ENCODE measurements at regions not wholly inside any gene's neighbourhood (a gene's known extent, or its start where the extent isn't known, plus 50 kb on each side); places are given as distances from the start of the nearest gene placed in this dataset.

GRCh38 chr6:15781890-15782289 is 119.1 kb upstream of the DTNBP1 start:
- no peak for DNase-seq
- intact Hi-C loops (cut with DNase I): no loop called here

- DNase-seq: no peak
- intact Hi-C loops (cut with DNase I): no loop called here
Measured at GRCh38 chr6:15781333-15781732, 118.5 kb upstream of the DTNBP1 start.

- intact Hi-C loops (cut with DNase I): no loop called here
Measured at GRCh38 chr6:15780437-15780836, 117.6 kb upstream of the DTNBP1 start.

GRCh38 chr6:15779726-15780125 is 116.9 kb upstream of the DTNBP1 start:
- intact Hi-C loops (cut with DNase I): no loop called here
- no peak for DNase-seq

More at GRCh38 chr6:15780437-15780836, 117.6 kb upstream of the DTNBP1 start:
- DNase-seq: no peak

- intact Hi-C loops (cut with DNase I): no loop called here
- DNase-seq: no peak
Measured at GRCh38 chr6:15776458-15776980, 113.7 kb upstream of the DTNBP1 start.

GRCh38 chr6:15775741-15776140 is 112.9 kb upstream of the DTNBP1 start:
- intact Hi-C loops (cut with DNase I): no loop called here
- no peak for DNase-seq

GRCh38 chr6:15775076-15775634 is 112.3 kb upstream of the DTNBP1 start:
- no peak for DNase-seq
- intact Hi-C loops (cut with DNase I): no loop called here

- no peak for DNase-seq
- intact Hi-C loops (cut with DNase I): no loop called here
Measured at GRCh38 chr6:15773806-15774410, 111.1 kb upstream of the DTNBP1 start.

GRCh38 chr6:15770347-15771143 is 107.7 kb upstream of the DTNBP1 start:
- no peak for DNase-seq
- intact Hi-C loops (cut with DNase I): no loop called here

GRCh38 chr6:15769511-15770018 is 106.7 kb upstream of the DTNBP1 start:
- no peak for DNase-seq

GRCh38 chr6:15768999-15769398 is 106.2 kb upstream of the DTNBP1 start:
- no peak for DNase-seq
- intact Hi-C loops (cut with DNase I): no loop called here

More at GRCh38 chr6:15769511-15770018, 106.7 kb upstream of the DTNBP1 start:
- intact Hi-C loops (cut with DNase I): no loop called here

GRCh38 chr6:15763837-15764236 is 101.0 kb upstream of the DTNBP1 start:
- DNase-seq: no peak
- intact Hi-C loops (cut with DNase I): no loop called here

- intact Hi-C loops (cut with DNase I): no loop called here
- DNase-seq: no peak
Measured at GRCh38 chr6:15763364-15763763, 100.5 kb upstream of the DTNBP1 start.

- no peak for DNase-seq
- intact Hi-C loops (cut with DNase I): no loop called here
Measured at GRCh38 chr6:15761045-15761502, 98.2 kb upstream of the DTNBP1 start.

GRCh38 chr6:15758631-15759215 is 95.9 kb upstream of the DTNBP1 start:
- DNase-seq: no peak

GRCh38 chr6:15755526-15755925 is 92.7 kb upstream of the DTNBP1 start:
- intact Hi-C loops (cut with DNase I): no loop called here
- DNase-seq: no peak

More at GRCh38 chr6:15758631-15759215, 95.9 kb upstream of the DTNBP1 start:
- intact Hi-C loops (cut with DNase I): no loop called here

GRCh38 chr6:15754706-15755079 is 91.9 kb upstream of the DTNBP1 start:
- DNase-seq: no peak
- intact Hi-C loops (cut with DNase I): no loop called here

- DNase-seq: no peak
- intact Hi-C loops (cut with DNase I): no loop called here
Measured at GRCh38 chr6:15754035-15754705, 91.3 kb upstream of the DTNBP1 start.

- intact Hi-C loops (cut with DNase I): no loop called here
- no peak for DNase-seq
Measured at GRCh38 chr6:15752820-15753219, 90.0 kb upstream of the DTNBP1 start.

GRCh38 chr6:15751721-15752350 is 89.0 kb upstream of the DTNBP1 start:
- no peak for DNase-seq
- intact Hi-C loops (cut with DNase I): no loop called here
